A673 (cell line): ENCODE measurements at regions not wholly inside any gene's neighbourhood (a gene's known extent, or its start where the extent isn't known, plus 50 kb on each side); places are given as distances from the start of the nearest gene placed in this dataset.
A peak's percentile ranks its signal among the peaks of the same experiment; 100 is the strongest.

Source experiments
- EZH2 ChIP-seq: fragments of 200-600 bp; sonication (generic); IDR thresholded peaks from 2 replicates; pipeline ENCODE4 v1.6.1; 2017; ENCODE audit warnings: borderline replicate concordance, low read depth, mild to moderate bottlenecking, mixed read lengths, antibody characterized with exemption, low read length; ENCODE audit not compliant: poor library complexity, severe bottlenecking
- TF ChIP-seq, protein P1 (sequence below): fragments of 300-800, 200-600 bp; sonication (generic); conservative IDR thresholded peaks from 2 replicates; pipeline ENCODE4 v1.5.1; 2017; ENCODE audit warnings: low read depth, mild to moderate bottlenecking, antibody characterized with exemption, low read length, moderate library complexity, mixed read lengths

DNA sequence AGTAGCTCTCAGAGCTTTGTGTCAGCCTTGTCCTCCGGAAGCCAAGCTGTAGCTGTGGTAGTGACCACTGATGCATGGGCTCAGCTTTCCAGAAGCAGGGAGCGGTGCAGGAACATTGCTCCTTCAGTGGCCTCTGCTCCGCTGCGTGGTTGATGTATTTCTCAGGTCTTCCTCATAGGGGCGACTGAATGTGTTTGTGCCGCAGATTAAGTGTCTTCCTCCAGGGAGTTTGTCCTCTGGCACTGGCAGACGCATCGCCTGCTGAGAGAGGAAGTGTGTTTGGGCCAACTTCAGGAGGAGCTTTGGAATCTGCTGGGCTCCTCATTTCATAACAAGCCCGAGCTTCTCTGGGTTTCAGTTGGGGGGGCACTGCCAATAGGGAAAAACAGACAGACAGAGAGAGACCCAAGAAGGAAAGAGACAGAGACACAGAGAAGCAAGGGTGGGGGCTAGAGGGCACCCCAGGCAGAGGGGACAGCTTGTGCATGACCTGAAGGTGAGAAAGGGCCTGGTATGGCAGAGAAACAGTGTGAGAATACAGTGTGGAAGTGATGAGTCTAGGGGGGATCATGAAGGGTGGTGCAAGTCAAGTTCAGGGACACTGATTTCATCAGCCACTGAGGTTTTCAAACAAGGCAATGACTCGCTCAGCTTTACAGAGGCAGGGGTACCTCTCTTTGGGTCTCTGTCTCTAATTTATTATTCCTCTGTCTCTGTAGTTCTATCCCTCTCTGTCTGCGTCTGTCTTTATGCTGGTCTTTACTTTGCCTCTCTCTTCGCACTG is 69.4 kb upstream of the PRIMA1 start:
- TF ChIP-seq, protein P1, sequence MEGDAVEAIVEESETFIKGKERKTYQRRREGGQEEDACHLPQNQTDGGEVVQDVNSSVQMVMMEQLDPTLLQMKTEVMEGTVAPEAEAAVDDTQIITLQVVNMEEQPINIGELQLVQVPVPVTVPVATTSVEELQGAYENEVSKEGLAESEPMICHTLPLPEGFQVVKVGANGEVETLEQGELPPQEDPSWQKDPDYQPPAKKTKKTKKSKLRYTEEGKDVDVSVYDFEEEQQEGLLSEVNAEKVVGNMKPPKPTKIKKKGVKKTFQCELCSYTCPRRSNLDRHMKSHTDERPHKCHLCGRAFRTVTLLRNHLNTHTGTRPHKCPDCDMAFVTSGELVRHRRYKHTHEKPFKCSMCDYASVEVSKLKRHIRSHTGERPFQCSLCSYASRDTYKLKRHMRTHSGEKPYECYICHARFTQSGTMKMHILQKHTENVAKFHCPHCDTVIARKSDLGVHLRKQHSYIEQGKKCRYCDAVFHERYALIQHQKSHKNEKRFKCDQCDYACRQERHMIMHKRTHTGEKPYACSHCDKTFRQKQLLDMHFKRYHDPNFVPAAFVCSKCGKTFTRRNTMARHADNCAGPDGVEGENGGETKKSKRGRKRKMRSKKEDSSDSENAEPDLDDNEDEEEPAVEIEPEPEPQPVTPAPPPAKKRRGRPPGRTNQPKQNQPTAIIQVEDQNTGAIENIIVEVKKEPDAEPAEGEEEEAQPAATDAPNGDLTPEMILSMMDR: peak; percentile 45
- no peak for TF ChIP-seq EZH2
